Right kidney (tissue), 1 donor: ENCODE measurements at regions not wholly inside any gene's neighbourhood (a gene's known extent, or its start where the extent isn't known, plus 50 kb on each side); places are given as distances from the start of the nearest gene placed in this dataset.
"Not testable (repeated sequence)": the region's sequence is repeated elsewhere in the genome, so short reads cannot be mapped to it uniquely, and the experiment has no call there.

Source experiments
- DNase-seq: peaks from one replicate; pipeline ENCODE4 v3.0.0-alpha.2; 2016

- DNase-seq = no peak
These were observed 1458.8 kb upstream of the ACO1 start for GRCh38 chr9:30925635-30926034.

- no peak for DNase-seq
These were observed 1456.4 kb upstream of the ACO1 start for GRCh38 chr9:30928045-30928444.

GRCh38 chr9:30932226-30932625 lies 1452.2 kb upstream of the ACO1 start:
- no peak for DNase-seq

- DNase-seq = no peak
These were observed 1448.7 kb upstream of the ACO1 start for GRCh38 chr9:30935730-30936129.

GRCh38 chr9:30937106-30937505 lies 1447.3 kb upstream of the ACO1 start:
- no peak for DNase-seq

DNA sequence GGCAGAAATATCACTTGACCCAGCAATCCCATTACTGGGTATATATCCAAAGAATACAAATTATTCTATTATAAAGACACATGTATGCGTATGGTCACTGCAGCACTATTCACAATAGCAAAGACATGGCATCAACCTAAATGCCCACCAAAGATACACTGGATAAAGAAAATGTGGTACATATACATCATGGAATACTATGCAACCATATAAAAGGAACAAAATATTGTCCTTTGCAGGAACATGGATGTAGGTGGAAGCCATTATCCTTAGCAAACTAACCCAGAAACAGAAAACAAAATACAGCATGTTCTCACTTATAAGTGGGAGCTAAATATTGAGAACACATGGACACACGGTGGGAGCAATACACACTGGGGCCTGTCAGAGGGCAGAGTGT lies 1441.6 kb upstream of the ACO1 start:
- not testable (repeated sequence) for DNase-seq

- no peak for DNase-seq
These were observed 1440.8 kb upstream of the ACO1 start for GRCh38 chr9:30943446-30944224.

DNA sequence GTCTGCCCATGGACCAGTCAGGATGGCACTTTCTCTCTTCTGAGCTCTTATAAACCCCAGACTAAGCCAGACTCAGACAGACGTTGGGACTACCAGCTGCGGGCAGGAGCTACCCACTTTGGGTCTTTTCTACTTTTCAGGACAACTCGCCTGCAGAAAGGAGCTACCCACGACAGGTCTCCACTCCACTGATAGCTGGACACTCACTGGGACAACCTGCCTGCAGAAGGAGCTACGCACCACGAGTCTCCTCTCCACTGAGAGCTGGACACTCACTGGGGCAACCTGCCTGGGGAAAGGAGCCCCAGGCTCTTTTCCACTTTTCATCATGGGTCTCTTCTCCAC lies 1440.2 kb upstream of the ACO1 start:
- no peak for DNase-seq

DNA sequence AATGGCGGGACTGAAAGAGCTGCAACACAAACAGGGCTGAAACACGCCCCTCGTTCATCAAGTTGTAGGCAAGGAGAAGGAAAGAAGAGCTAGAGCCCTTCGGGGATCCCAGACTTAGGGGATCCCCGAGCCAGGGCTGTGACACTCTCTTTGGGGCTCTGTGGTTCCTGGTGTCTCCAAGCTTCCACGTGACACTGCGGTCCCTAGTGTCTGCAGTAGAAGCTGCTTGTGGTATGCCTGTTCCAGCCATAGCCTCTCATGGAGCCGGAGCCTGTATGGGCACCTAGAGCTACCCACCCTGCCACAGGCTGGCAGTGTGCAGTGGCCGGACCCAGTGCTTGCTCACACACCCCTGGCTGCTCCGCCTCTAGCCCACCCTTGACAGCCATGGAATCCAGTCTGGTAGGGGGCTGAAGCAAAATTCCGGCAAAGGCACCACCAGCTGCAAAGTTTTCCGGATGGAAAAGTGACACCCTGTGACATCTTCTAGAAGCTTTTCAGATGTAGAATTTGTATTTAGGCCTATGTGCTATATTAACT lies 1439.6 kb upstream of the ACO1 start:
- DNase-seq = no peak

DNA sequence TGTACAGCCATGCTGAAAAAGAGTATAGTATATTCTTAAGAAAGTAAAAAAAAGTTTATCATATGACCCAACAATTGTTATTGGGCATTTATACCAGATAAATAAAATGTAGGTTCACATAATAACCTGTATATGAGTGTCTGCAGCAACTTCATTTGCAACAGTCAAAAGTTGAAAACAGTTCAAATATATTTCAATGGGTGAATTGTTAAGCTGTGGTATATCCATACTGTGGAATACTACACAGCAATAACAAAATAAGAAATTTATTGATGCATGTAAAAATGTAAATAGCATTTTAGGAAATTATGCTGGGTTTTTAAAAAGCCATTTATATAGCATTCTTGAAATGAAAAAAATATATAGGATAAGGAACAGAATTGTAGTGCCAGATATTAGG lies 1420.1 kb upstream of the ACO1 start:
- no peak for DNase-seq

GRCh38 chr9:30967476-30967875 lies 1417.0 kb upstream of the ACO1 start:
- peak; percentile 8 for DNase-seq

- no peak for DNase-seq
These were observed 1414.3 kb upstream of the ACO1 start for GRCh38 chr9:30970186-30970585.

GRCh38 chr9:30970812-30971211 lies 1413.6 kb upstream of the ACO1 start:
- no peak for DNase-seq

- no peak for DNase-seq
These were observed 1411.8 kb upstream of the ACO1 start for GRCh38 chr9:30972654-30973053.

DNA sequence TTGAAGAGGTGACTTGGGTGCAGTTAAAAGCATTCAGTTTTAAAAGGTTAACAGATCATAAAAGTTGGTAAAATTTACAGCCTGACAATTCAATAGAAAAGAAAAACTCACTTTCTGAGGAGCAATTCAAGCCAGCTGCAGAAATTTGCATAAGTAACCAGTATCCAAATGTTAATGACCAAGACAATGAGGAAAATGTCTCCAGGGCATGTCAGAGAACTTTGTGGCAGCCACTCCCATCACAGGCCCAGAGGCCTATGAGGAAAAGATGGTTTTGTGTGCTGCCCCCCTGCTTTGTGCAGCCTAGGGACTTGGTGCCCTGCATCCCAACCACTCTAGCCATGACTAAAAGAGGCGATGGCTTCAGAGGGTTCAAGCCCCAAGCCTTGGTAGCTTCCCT lies 1406.5 kb upstream of the ACO1 start:
- no peak for DNase-seq

DNA sequence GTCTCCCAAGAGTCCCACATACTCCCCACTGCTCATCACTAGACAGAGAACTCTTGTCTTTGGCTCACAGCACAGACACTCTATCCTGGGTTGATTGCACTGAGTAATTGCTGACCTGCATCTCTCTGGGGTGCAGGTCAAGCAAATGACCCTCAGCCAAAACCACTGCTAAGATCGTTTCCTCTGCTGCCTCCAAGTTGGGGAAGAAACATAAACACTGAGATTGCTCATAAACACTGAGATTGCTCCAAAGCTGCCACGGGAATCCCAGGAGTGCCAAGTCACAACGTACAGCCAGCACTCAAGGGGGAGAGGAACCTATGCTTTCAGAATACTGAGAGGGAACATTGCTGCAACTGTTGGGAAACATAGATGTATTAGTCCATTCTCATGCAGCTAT lies 1402.1 kb upstream of the ACO1 start:
- DNase-seq = no peak

GRCh38 chr9:30995956-30996738 lies 1388.3 kb upstream of the ACO1 start:
- no peak for DNase-seq

DNA sequence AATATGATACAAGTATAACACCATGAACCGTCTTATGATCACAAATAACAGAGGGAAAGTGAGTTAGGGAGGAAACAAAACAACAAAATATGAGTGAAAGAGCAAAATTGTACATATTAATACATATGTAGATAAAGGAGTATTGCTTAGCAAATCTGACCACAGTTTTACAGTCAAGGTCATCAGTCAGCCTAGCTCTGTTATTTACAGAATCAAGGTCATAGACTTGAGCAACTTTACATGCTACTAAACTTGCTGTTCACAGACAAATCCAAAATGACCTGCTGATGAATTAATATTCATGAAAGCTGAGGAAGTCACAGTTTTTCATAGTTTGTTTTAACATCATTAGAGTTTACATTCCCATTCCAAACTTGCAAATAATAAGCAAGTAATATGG lies 1387.7 kb upstream of the ACO1 start:
- no peak for DNase-seq

GRCh38 chr9:30997291-30997690 lies 1387.2 kb upstream of the ACO1 start:
- no peak for DNase-seq

DNA sequence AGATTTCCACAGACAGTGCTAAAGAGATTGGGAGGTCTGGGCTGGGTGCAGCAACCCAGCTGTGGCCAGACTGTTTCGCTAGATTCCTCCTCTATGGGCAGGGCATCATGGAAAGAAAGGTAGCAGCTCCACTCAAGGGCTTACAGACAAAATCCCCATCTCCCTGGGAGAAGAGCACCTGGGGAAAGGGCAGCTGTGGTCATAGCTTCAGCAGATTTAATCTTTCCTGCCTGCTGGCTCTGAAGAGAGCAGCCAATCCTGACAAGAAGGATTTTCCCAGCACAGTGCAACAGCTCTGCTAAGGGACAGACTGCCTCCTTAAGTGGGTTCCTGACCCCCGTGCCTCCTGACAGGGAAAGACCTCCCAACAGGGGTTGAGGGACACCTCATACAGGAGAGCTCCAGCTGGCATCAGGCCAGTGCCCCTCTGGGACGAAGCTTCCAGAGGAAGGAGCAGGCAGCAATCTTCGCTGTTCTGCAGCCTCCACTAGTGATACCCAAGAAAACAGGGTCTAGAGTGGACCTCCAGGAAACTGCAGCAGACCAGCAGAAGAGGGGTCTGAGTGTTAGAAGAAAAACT lies 1379.3 kb upstream of the ACO1 start:
- no peak for DNase-seq

GRCh38 chr9:31013371-31013770 lies 1371.1 kb upstream of the ACO1 start:
- DNase-seq = no peak

- DNase-seq = no peak
These were observed 1360.6 kb upstream of the ACO1 start for GRCh38 chr9:31023847-31024246.

DNA sequence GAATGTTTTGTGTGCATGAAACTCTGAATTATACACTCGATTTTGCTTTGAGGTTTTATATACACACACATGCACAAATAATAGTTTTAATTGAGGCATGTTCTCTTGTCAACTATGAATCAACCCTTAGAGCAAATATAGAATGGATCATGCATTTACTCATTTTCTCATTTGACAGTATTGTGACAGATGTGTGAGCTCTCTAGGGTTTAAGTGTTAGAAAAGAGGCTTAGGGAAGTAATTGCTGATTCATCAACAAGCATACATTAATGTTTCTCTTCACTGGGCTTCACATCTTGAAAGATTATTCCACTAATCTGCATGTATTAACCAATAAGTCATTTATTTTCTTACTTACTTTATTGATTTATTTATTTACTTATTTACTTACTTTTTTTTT lies 1356.8 kb upstream of the ACO1 start:
- DNase-seq = no peak
